ENCODE measurements at regions not wholly inside any gene's neighbourhood (a gene's known extent, or its start where the extent isn't known, plus 50 kb on each side); places are given as distances from the start of the nearest gene placed in this dataset.

- no peak for DNase-seq
Measured at GRCh38 chr2:61721382-61721781, 132.5 kb downstream of the FAM161A start.

DNA sequence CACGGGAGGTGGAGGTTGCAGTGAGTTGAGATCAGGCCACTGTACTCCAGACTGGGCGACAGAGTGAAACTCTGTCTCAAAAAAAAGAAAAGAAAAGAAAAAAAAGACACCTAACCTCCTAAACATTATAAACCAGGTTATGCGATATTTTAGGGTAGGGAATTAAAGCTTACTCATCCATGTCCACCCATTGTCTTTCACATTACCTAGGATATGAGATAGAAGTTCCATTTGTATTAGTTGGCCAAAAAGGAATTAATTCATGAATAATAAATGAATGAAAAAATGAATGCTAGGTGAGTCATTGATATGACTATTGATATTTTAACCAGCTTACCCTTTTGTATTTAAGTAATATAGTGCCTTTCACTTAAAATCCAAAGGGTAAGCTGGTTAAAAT lies 132.9 kb downstream of the FAM161A start:
- no peak for DNase-seq

GRCh38 chr2:61718965-61719364 lies 134.9 kb downstream of the FAM161A start:
- DNase-seq, result no peak

DNA sequence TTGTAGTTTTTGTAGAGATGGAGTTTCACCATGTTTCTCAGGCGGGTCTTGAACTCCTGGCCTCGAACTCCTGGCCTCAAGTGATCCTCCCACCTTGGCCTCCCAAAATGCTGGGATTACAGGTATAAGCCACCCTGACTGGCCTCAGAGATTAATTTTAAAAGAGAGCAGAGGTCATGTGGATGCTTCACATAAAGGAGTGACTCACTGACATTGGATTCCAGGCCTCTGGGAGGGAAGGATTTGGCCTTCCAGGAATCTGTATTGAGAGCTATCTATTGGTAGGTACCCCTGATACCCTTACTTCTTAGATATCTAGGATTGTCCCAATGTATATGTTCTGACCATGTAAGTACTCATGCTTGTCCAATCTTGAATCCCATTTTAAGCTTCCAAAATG lies 138.4 kb downstream of the FAM161A start:
- no peak for DNase-seq

- no peak for DNase-seq
Measured at GRCh38 chr2:61714210-61714609, 139.7 kb downstream of the FAM161A start.

DNA sequence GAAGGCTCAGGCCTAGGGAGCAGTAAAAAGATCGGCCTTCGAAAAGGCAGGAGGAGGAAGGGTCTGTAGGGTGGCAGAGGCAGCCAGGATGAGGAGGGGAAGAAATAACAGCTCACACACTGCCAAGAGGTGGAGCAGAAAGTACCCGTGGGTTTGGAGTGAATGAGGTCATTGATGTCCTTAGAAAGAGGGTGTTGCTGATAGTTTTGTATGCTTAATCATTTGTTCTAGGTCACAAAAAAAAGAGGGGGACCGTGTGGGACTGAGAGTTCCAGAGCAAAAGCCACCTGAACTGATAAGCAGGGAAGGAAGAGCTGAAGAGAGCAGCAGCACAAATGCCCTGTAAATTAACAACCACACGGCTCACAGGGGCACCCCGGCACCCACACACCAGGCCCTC lies 140.4 kb downstream of the FAM161A start:
- DNase-seq, result no peak

DNA sequence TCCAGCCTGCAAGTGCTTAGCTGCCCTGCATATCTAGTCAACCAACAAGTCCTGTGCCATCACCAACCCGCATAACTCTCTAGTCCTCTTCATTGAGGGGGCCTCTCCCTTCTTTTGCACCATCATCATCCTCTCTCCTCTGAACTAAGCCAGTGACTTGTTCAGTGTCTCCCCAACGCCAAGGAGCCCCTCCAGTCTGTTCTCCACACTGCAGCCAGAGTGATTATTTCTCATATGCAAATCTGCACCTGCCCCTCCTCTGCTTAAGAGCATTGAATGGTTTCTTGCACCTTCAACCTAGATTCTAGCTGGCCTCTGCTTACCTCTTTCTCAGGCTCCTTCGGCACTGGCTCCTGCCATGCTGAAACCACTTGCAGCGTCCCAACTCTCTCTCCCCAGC lies 141.8 kb downstream of the FAM161A start:
- no peak for DNase-seq

DNA sequence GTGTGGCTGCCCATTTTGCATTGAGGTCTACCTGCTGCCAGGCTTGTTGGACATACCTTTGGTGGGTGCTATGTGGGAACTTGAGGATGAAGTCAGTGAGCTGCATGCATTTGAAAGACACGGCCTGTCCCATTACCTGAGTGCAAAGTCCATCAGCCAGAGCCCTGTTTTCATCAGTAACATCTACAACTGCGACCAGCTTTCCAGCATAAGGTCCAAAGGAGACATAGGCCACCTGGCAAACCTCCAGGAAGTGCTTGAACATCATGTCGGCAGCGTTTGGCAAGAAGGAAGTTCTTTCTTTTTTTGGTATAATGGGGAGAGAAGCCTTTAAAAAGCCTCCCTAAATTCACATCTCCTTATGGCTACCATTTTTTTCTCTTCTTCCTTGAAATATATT lies 143.1 kb downstream of the FAM161A start:
- no peak for DNase-seq

GRCh38 chr2:61707984-61708852 lies 145.6 kb downstream of the FAM161A start:
- DNase-seq, result peak; percentile 90 to 91

DNA sequence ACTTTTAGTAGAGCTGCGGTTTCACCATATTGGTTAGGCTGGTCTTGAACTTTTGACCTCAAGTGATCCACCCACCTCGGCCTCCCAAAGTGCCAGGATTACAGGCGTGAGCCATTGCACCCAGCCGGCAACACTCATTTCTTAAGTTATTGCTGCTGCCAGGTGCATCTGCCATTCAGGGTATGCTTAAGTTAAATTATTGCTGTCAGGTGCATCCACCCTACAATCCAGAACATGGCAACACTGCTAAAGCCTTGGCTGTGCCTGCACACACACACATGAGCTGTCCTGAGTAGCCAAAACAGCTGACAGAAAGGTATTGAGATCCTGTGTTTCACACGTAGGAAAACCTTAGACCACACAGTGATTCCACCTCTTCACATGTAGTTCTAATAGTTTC lies 148.2 kb downstream of the FAM161A start:
- DNase-seq, result peak; percentile 13 to 47

GRCh38 chr2:61704364-61704763 lies 149.5 kb downstream of the FAM161A start:
- DNase-seq, result no peak

DNA sequence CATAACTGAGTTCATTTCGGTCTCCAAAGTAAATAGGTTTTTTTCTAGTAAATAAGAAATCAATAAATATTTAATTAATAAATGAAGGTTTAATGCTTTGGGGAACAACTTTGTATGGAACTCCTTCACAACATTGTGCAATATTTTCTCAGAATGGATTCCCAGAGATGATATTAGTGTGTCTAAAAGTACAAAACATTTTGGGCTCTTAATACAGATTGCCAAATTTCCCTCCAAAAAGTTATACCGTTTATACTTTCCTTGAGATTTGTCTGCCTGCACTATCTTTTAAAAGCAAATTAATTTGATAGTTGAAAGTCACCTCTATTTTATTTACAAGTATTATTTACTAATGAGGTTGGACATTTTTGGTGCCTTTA lies 151.8 kb downstream of the FAM161A start:
- no peak for DNase-seq

GRCh38 chr2:61700464-61700863 lies 153.4 kb downstream of the FAM161A start:
- no peak for DNase-seq

- peak; percentile 77 to 90 for DNase-seq
Measured at GRCh38 chr2:61694312-61695274, 156.4 kb upstream of the XPO1 start.

DNA sequence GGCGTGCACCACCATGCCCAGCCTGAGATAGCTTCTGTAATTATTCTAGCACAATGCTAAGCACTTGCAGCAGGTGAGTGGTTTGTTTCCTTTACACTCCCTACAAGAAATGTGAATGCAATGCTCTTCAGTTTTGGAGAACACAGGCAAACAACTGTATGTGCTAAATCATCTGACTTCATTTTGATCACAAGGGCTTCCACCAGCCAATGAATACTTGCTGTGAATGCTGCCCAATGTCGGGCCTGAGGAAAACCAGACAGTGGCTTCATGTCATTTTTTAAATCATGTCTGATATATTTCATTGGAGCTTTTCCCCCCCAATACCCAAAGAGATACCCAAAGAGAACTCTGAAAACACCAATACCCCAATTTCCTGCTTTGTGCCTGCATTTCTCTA lies 155.6 kb upstream of the XPO1 start:
- no peak for DNase-seq

GRCh38 chr2:61690078-61690596 lies 152.0 kb upstream of the XPO1 start:
- DNase-seq, result no peak

- DNase-seq, result no peak
Measured at GRCh38 chr2:61689568-61689967, 151.4 kb upstream of the XPO1 start.

DNA sequence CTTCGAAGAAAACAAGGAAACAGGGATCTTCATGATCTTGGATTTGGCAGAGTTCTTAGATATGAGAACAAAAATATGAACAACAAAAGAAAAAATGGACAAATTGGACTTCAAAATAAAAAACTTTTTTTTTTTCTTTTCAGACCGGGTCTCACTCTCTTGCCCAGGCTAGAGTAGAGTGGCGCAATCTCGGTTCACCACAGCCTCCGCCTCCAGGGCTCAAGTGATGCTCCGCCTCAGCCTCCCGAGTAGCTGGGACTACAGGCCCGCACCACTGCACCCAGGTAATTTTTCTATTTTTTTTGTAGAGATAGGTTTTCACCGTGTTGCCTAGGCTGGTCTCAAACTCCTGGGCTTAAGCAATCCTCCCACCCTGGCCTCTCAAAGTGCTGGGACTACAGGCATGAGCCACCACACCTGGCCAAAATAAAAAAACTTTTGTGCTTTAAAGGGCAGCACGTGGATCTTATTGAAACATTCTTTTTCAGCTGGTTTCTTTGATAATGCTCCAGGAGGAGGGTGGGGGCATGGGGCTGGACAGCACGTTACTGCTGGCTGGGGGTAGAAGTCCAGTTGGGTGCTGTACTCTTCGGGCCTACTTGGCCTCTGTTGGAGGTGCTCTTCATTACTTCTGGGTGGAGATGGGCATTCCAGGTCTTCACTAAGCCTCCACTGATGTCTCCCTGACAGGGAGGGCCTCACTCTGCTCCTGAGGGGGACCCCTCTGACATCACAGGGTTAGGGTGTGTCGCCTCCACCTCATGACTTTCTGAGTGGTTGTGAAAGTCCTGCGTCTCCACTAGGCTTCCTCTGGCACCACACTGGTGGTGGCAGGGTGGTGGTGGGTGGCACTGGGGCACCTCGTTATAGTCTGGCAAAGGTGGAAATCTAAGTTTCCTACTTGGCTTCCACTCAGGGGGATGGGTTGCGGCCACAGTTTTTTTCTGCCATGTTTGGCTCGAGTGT lies 150.5 kb upstream of the XPO1 start:
- no peak for DNase-seq

DNA sequence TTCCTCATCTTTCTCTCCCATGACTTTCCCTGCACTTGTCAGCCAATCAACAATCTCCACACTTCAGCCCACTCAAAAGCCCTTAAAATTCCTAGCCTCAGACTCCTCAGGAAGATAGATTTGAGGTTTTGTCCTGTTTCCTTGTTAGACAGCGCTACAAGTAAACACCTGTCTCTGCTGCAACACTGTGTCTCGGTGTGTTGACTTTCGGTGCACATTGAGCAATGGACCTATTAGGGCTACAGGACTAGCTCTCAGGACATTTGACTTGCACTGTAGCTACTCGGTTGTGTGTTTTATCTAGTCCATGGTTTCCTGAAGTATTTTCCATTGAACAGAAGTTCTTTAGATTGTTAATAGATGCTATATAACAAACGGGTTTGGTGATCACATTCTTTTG lies 140.9 kb upstream of the XPO1 start:
- DNase-seq, result no peak

DNA sequence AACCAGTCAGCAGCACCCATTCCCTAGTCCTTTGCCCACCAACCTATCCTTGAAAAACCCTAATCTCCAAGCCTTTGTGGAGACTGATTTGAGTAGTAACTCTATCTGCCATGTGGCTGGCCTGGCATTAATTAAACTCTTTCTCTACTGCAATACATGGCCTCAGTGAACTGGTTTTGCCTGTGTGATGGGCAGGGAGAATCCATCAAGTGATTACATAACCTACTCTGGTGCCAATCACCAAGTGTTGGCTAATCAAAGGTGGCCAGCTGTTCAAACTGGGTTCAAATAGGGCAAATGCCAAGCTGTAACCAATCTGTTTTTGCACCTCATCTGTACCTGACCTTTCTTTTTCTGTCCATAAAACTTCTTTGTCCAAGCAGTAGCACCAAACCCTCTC lies 139.8 kb upstream of the XPO1 start:
- no peak for DNase-seq

- DNase-seq, result no peak
Measured at GRCh38 chr2:61677306-61677705, 139.2 kb upstream of the XPO1 start.

DNA sequence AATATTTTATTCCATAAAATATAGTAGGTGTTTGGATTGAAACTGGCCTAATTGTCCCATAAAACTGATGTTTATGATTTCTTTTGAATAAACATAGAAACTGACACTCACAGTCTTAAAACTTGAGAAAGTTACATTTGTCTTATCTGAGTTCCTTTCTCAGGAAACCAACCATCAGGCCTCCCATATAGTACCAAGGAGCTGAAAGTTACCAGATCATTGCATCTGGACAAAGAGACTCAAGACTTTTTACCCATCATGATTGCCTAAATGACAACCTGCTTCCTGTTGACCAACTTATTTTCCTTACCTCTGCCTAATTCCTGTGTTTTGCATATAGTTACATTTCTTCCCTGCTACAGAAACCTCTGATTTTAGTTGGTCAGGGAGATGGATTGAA lies 137.0 kb upstream of the XPO1 start:
- no peak for DNase-seq

Data from NCI-H187 (cell line).